DND-41 (cell line): ENCODE measurements at regions not wholly inside any gene's neighbourhood (a gene's known extent, or its start where the extent isn't known, plus 50 kb on each side); places are given as distances from the start of the nearest gene placed in this dataset.

Source experiments
- CTCF ChIP-seq: IDR thresholded peaks from 2 replicates; pipeline ENCODE4 v1.5.1; 2012; ENCODE audit warnings: borderline replicate concordance, low read length, moderate library complexity, mild to moderate bottlenecking; ENCODE audit not compliant: poor library complexity, severe bottlenecking; ENCODE audit errors: extremely low read depth
- EZH2 ChIP-seq: IDR thresholded peaks from 3 replicates; pipeline ENCODE4 v1.6.1; 2012; ENCODE audit warnings: borderline replicate concordance, low read depth, mild to moderate bottlenecking, moderate library complexity, low read length, inconsistent platforms; ENCODE audit not compliant: severe bottlenecking

- TF ChIP-seq CTCF (no peak), EZH2 (no peak)
Measured at GRCh38 chr4:66842724-66843088, 702.6 kb downstream of the CENPC start.
